Left ventricle myocardium inferior (tissue), 1 donor: ENCODE measurements at regions not wholly inside any gene's neighbourhood (a gene's known extent, or its start where the extent isn't known, plus 50 kb on each side); places are given as distances from the start of the nearest gene placed in this dataset.

Experiments used
- DNase-seq: peaks from one replicate; pipeline ENCODE4 v3.0.0-alpha.2; 2020
- H3K27ac ChIP-seq: fragments of 200-600 bp; replicated peaks from 2 replicates; pipeline ENCODE4 v1.8.0; 2021
- H3K27me3 ChIP-seq: fragments of 200-600 bp; 2 replicates; pipeline ENCODE4 v1.8.0; 2021; ENCODE audit warnings: low read depth
- H3K36me3 ChIP-seq: fragments of 200-600 bp; 2 replicates; pipeline ENCODE4 v1.8.0; 2021
- H3K4me1 ChIP-seq: fragments of 200-600 bp; 2 replicates; pipeline ENCODE4 v1.8.0; 2021
- H3K4me3 ChIP-seq: fragments of 200-600 bp; 2 replicates; pipeline ENCODE4 v1.8.0; 2021; ENCODE audit warnings: mild to moderate bottlenecking, moderate library complexity
- H3K9me3 ChIP-seq: fragments of 200-600 bp; replicated peaks from 2 replicates; pipeline ENCODE4 v1.8.0; 2021
- intact Hi-C: fragments of 100-400 bp; cut with micrococcal nuclease; formaldehyde crosslinking; loops from one replicate; pipeline ENCODE4 v1.11.0; 2022
- TF ChIP-seq, protein P1 (sequence below): fragments of 200-600 bp; IDR thresholded peaks from 2 replicates; pipeline ENCODE4 v1.8.0; 2021; ENCODE audit warnings: antibody characterized with exemption, mild to moderate bottlenecking, borderline replicate concordance
- donor health status: DM: no; HTN: yes; CAD: no; lungs with severe emphysema.

DNA sequence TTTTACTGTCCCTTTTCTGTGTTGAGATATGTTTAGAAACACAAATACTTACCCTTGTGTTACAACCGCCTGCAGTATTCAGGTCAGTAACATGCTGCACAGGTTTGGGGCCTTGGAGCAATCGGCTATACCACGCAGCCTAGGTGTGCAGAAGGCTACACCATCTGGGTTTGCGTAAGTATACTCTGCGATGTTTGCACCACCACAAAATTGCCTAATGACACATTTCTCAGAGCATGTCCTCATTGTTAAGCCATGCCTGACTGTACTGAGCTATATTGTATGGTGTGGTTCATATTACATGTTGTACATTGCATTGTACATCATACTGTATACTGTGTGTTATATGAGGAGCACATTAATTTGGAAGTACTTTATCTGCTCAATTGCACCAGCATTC, 247.4 kb downstream of the RHOU start:
- Histone ChIP-seq H3K4me1 (peaks cover 30% of the 10 kb centered on the region), H3K27me3 (no peaks in the 10 kb centered on the region), H3K36me3 (no peaks in the 10 kb centered on the region), H3K27ac (no peak overlapping the region), H3K9me3 (no peaks in the 10 kb centered on the region), H3K4me3 (no peak overlapping the region)
- no peak for DNase-seq
- TF ChIP-seq, protein P1, sequence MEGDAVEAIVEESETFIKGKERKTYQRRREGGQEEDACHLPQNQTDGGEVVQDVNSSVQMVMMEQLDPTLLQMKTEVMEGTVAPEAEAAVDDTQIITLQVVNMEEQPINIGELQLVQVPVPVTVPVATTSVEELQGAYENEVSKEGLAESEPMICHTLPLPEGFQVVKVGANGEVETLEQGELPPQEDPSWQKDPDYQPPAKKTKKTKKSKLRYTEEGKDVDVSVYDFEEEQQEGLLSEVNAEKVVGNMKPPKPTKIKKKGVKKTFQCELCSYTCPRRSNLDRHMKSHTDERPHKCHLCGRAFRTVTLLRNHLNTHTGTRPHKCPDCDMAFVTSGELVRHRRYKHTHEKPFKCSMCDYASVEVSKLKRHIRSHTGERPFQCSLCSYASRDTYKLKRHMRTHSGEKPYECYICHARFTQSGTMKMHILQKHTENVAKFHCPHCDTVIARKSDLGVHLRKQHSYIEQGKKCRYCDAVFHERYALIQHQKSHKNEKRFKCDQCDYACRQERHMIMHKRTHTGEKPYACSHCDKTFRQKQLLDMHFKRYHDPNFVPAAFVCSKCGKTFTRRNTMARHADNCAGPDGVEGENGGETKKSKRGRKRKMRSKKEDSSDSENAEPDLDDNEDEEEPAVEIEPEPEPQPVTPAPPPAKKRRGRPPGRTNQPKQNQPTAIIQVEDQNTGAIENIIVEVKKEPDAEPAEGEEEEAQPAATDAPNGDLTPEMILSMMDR = no peak
- intact Hi-C loops = no loop called here

DNA sequence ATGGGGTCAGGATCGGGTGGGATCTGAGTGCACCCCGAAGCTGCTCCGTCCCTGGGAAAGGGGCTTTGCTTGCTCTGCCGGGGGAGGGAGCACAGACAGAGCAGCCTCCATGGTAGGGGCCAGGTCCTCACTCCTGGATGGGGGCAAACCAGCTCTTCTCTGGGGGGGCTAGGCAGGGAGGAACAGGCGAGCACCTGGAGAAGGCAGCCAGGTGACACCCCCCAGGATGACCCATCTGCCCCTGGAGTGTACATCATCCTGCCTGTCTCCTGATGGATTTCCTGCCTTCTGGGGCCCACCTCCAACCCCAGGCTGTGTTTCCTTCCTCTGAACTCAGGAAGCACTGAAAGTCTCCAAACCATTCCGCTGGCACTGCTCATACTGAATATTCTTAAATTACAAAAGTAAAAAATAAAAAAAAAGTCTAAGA, 248.0 kb downstream of the RHOU start:
- Histone ChIP-seq H3K9me3 (no peaks in the 10 kb centered on the region), H3K4me3 (no peak overlapping the region), H3K4me1 (peaks cover 32% of the 10 kb centered on the region), H3K27ac (no peak overlapping the region), H3K27me3 (no peaks in the 10 kb centered on the region), H3K36me3 (no peaks in the 10 kb centered on the region)
- TF ChIP-seq, protein P1 = no peak
- no peak for DNase-seq
- intact Hi-C loops = no loop called here

DNA sequence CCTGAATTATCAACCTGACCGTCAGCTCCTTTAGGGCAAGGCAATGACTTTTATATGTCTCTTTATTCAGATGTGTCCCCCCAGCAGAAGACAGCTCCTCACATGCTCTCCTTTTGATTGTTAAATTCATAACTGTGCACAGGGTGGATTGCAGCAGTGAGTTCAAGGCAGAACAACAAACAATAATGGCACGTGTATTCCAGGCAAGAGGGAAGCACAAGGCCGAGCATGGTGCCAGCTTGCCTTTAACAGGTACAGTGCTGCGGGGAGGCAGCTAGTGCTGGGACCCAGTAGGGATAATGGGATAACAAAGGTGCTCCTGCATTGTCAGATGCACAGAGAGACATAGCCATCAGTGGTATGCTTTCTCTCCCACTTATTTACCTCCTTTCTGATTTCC, 248.4 kb downstream of the RHOU start:
- Histone ChIP-seq H3K4me1 (peaks cover 32% of the 10 kb centered on the region), H3K4me3 (no peak overlapping the region), H3K36me3 (no peaks in the 10 kb centered on the region), H3K27ac (no peak overlapping the region), H3K27me3 (no peaks in the 10 kb centered on the region), H3K9me3 (no peaks in the 10 kb centered on the region)
- no peak for DNase-seq
- intact Hi-C loops = no loop called here
- TF ChIP-seq, protein P1 = no peak

DNA sequence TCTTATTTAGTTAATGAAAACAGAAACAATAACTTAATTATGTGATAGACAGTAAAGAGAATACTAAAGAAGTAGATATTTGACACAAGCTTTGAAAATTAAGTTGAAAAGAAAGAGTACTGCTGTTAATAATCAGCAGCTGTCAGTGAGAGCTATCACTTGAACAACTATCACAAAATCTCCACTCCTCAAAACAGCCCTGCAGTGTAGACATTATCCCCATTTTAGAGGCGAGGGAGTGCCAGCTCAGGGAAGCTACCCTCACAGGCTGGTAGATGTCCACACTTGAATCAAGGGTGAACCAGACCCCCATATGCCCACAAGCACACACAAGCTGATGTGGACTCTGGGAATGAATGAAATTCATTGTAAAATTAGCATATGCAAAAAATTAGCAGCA, 248.8 kb downstream of the RHOU start:
- no peak overlapping the region for H3K4me3 ChIP-seq
- TF ChIP-seq, protein P1 = no peak
- intact Hi-C loops = no loop called here

DNA sequence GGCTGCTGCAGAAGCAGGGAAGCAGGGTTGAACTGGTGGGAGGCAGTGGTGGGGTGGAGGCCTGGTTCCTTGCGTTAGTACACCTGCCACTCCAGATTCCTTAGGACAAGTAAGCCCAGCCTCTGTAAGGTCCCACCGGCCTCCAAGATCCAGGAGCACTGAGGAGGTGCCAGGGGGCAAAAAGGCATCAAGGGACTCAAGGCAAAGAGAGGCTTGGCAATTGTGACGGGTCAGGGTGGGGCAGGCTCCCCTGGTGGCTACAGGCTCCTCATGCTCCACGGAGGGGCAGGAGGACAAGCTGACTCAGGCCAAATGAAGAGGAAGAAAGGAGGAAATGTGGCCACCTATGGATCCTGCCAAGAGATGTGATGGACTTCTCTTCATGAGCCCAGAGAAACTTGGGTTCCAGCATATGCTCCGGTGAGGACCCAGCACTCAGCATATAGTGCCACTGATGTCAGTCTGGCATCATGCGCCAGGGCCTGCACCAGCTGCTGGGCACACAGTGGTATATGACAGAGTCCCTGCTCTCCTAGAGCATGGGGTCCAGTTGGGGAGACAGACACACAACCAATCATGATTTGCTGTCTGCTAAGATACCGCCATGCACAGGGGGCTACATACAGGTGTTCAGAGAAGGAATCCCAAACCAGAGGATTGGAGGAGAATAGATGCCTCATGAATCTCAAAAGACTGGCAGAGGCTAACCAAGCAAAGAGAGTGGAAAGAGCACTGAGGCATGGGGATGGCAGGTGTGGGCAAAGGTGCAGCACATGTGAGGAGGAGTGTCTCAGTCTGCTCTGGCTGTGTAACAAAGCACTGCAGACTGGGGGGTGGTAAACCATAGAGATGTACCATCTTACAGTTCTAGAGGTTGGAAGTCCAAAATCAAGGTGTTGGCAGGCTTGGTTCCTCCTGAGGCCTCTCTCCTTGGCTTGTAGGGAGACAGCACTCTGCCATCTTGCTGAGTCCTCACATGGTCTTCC, 249.7 kb downstream of the RHOU start:
- Histone ChIP-seq H3K9me3 (no peaks in the 10 kb centered on the region), H3K27me3 (no peaks in the 10 kb centered on the region), H3K27ac (no peak overlapping the region), H3K36me3 (no peaks in the 10 kb centered on the region), H3K4me3 (no peak overlapping the region), H3K4me1 (peaks cover 37% of the 10 kb centered on the region)
- intact Hi-C loops = no loop called here
- no peak for DNase-seq
- TF ChIP-seq, protein P1 = no peak

More for the DNA sequence above, 248.8 kb downstream of the RHOU start:
- Histone ChIP-seq H3K27me3 (no peaks in the 10 kb centered on the region), H3K9me3 (no peaks in the 10 kb centered on the region), H3K4me1 (peaks cover 32% of the 10 kb centered on the region), H3K27ac (no peak overlapping the region), H3K36me3 (no peaks in the 10 kb centered on the region)
- no peak for DNase-seq
